OCI-LY3 (cell line): ENCODE measurements at regions not wholly inside any gene's neighbourhood (a gene's known extent, or its start where the extent isn't known, plus 50 kb on each side); places are given as distances from the start of the nearest gene placed in this dataset.

Experiments used
- EZH2phosphoT487 ChIP-seq: fragments of 200-600 bp; shearing (Covaris generic); IDR thresholded peaks from 2 replicates; pipeline ENCODE4 v1.6.1; 2018; ENCODE audit warnings: antibody characterized with exemption, mixed run types, low read depth
- TF ChIP-seq, protein P1 (sequence below): fragments of 200-600, 300-600 bp; sonication (generic); IDR thresholded peaks from 2 replicates; pipeline ENCODE4 v1.5.1; 2014; ENCODE audit warnings: antibody characterized with exemption, low read length, low read depth

DNA sequence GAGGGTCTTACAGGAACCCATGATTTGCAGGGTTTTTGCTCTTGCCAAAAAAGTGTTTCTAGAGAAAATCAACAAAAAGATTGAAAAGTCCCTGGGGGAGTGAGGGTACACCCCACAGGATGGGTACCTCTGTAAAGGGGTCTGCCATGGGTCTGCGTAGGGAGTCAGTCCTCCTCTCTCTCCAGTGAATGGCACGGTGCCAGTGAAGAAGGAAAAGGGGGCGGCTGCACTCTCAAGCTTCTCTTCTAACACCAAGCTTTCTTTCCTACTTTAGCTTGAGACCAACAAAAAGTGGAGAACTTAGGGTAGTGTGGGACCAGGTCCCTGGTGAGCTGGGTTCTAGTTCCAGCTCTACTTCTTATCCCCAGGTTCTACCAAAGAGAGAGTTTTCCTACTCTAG is 87.4 kb downstream of the GLUL start:
- TF ChIP-seq, protein P1, sequence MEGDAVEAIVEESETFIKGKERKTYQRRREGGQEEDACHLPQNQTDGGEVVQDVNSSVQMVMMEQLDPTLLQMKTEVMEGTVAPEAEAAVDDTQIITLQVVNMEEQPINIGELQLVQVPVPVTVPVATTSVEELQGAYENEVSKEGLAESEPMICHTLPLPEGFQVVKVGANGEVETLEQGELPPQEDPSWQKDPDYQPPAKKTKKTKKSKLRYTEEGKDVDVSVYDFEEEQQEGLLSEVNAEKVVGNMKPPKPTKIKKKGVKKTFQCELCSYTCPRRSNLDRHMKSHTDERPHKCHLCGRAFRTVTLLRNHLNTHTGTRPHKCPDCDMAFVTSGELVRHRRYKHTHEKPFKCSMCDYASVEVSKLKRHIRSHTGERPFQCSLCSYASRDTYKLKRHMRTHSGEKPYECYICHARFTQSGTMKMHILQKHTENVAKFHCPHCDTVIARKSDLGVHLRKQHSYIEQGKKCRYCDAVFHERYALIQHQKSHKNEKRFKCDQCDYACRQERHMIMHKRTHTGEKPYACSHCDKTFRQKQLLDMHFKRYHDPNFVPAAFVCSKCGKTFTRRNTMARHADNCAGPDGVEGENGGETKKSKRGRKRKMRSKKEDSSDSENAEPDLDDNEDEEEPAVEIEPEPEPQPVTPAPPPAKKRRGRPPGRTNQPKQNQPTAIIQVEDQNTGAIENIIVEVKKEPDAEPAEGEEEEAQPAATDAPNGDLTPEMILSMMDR: no peak
- no peak for TF ChIP-seq EZH2phosphoT487
